ENCODE measurements at regions not wholly inside any gene's neighbourhood (a gene's known extent, or its start where the extent isn't known, plus 50 kb on each side); places are given as distances from the start of the nearest gene placed in this dataset.

GRCh38 chr1:38563942-38564735 is 295.4 kb downstream of the RRAGC start:
- TF ChIP-seq FOXM1 (IDR thresholded peaks at IDR 0.05; ENCODE audit: low read depth) (no peak), FOXM1 (CRISPR knock-in tag; IDR thresholded peaks at IDR 0.05; ENCODE audit: low read depth) (no peak), CHD1 (IDR thresholded peaks at IDR 0.05; ENCODE audit: low read length) (no peak)

Measured in K562 (cell line).